ENCODE measurements at regions not wholly inside any gene's neighbourhood (a gene's known extent, or its start where the extent isn't known, plus 50 kb on each side); places are given as distances from the start of the nearest gene placed in this dataset.

DNA sequence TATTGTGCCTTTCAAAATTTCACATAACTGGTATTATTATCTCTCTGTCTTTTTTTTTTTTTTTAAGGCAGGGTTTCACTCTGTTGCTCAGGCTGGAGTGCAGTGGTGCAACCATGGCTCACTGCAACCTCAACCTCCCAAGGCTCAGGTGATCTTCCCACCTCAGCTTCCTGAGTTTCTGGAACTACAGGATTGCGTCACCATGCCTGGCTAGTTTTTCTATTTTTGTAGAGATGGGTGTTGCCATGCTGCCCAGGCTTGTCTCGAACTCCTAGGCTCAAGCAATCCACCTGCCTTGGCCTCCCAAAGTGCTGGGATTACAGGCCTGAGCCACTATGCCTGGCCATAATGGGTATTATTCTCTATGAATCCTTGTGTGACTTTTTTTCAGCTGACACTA lies 402.3 kb upstream of the SMARCA2 start:
- TF ChIP-seq POLR2A (IDR thresholded peaks at IDR 0.05; ENCODE audit: extremely low read depth, insufficient read length) = no peak
- TF ChIP-seq, protein P1, sequence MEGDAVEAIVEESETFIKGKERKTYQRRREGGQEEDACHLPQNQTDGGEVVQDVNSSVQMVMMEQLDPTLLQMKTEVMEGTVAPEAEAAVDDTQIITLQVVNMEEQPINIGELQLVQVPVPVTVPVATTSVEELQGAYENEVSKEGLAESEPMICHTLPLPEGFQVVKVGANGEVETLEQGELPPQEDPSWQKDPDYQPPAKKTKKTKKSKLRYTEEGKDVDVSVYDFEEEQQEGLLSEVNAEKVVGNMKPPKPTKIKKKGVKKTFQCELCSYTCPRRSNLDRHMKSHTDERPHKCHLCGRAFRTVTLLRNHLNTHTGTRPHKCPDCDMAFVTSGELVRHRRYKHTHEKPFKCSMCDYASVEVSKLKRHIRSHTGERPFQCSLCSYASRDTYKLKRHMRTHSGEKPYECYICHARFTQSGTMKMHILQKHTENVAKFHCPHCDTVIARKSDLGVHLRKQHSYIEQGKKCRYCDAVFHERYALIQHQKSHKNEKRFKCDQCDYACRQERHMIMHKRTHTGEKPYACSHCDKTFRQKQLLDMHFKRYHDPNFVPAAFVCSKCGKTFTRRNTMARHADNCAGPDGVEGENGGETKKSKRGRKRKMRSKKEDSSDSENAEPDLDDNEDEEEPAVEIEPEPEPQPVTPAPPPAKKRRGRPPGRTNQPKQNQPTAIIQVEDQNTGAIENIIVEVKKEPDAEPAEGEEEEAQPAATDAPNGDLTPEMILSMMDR (IDR thresholded peaks at IDR 0.05; ENCODE audit: low read depth, low read length) = no peak
- TF ChIP-seq MYC (IDR thresholded peaks at IDR 0.05; ENCODE audit: low read depth, low read length) = no peak

Measured in NB4 (cell line).